GM12892 (cell line): ENCODE measurements at regions not wholly inside any gene's neighbourhood (a gene's known extent, or its start where the extent isn't known, plus 50 kb on each side); places are given as distances from the start of the nearest gene placed in this dataset.
"Not testable (repeated sequence)": the region's sequence is repeated elsewhere in the genome, so short reads cannot be mapped to it uniquely, and the experiment has no call there.

Experiments used
- DNase-seq: peaks from one replicate; pipeline ENCODE4 v3.0.0; 2011; ENCODE audit not compliant: insufficient read length
- FAIRE-seq: peaks from 2 replicates; lab custom pipeline; 2011; peaks lifted over from hg19 to GRCh38; lab: Jason Lieb, UNC
- POLR2A ChIP-seq: IDR thresholded peaks from 2 replicates; pipeline ENCODE4 v1.6.1; 2011; ENCODE audit warnings: low read depth, low read length, control low read depth
- POLR2AphosphoS5 ChIP-seq: IDR thresholded peaks from 2 replicates; pipeline ENCODE4 v1.6.1; 2011; ENCODE audit warnings: low read depth, low read length, control low read depth
- TAF1 ChIP-seq: IDR thresholded peaks from 2 replicates; pipeline ENCODE4 v1.6.1; 2011; ENCODE audit warnings: low read depth, mild to moderate bottlenecking, control low read depth, low read length, borderline replicate concordance

GRCh38 chr2:18986046-18986445 lies 372.4 kb downstream of the OSR1 start:
- no peak for FAIRE-seq

GRCh38 chr2:18980786-18981430 lies 377.5 kb downstream of the OSR1 start:
- FAIRE-seq = no peak
- TF ChIP-seq POLR2AphosphoS5 (no peak), POLR2A (no peak), TAF1 (no peak)

More at GRCh38 chr2:18986046-18986445, 372.4 kb downstream of the OSR1 start:
- TF ChIP-seq POLR2A (no peak), POLR2AphosphoS5 (no peak), TAF1 (no peak)
- DNase-seq = no peak

GRCh38 chr2:18980104-18980785 lies 378.2 kb downstream of the OSR1 start:
- FAIRE-seq (no peak), DNase-seq (no peak)
- TF ChIP-seq POLR2A = no peak
- TF ChIP-seq TAF1 = no peak
- no peak for TF ChIP-seq POLR2AphosphoS5

More at GRCh38 chr2:18980786-18981430, 377.5 kb downstream of the OSR1 start:
- no peak for DNase-seq

GRCh38 chr2:18977409-18977808 lies 381.0 kb downstream of the OSR1 start:
- no peak for TF ChIP-seq POLR2A
- no peak for TF ChIP-seq POLR2AphosphoS5
- TF ChIP-seq TAF1 = no peak
- DNase-seq (no peak), FAIRE-seq (no peak)

GRCh38 chr2:18976168-18976961 lies 382.1 kb downstream of the OSR1 start:
- no peak for DNase-seq
- TF ChIP-seq POLR2AphosphoS5 = no peak
- FAIRE-seq = peak; percentile 24

GRCh38 chr2:18975506-18976167 lies 382.8 kb downstream of the OSR1 start:
- TF ChIP-seq POLR2A = no peak
- no peak for TF ChIP-seq TAF1
- TF ChIP-seq POLR2AphosphoS5 = no peak

GRCh38 chr2:18971628-18972027 lies 382.3 kb upstream of the NT5C1B start:
- TF ChIP-seq TAF1 (no peak), POLR2A (no peak), POLR2AphosphoS5 (no peak)
- no peak for FAIRE-seq
- DNase-seq = no peak

More at GRCh38 chr2:18975506-18976167, 382.8 kb downstream of the OSR1 start:
- FAIRE-seq = no peak
- no peak for DNase-seq

GRCh38 chr2:18971069-18971378 lies 381.7 kb upstream of the NT5C1B start:
- FAIRE-seq (no peak), DNase-seq (no peak)
- no peak for TF ChIP-seq POLR2AphosphoS5
- no peak for TF ChIP-seq TAF1
- no peak for TF ChIP-seq POLR2A

- FAIRE-seq = no peak
- TF ChIP-seq TAF1 = no peak
- no peak for TF ChIP-seq POLR2A
- TF ChIP-seq POLR2AphosphoS5 = no peak
- no peak for DNase-seq
These were observed 376.8 kb upstream of the NT5C1B start for GRCh38 chr2:18966131-18966530.

- FAIRE-seq, DNase-seq: not testable (repeated sequence)
These were observed 374.4 kb upstream of the NT5C1B start for GRCh38 chr2:18963739-18964256.

- TF ChIP-seq POLR2AphosphoS5 = no peak
- no peak for TF ChIP-seq POLR2A
- TF ChIP-seq TAF1 = no peak
- FAIRE-seq (no peak), DNase-seq (no peak)
These were observed 372.6 kb upstream of the NT5C1B start for GRCh38 chr2:18961991-18962421.

- DNase-seq (no peak), FAIRE-seq (no peak)
- TF ChIP-seq TAF1 = no peak
- TF ChIP-seq POLR2AphosphoS5 = no peak
- TF ChIP-seq POLR2A = no peak
These were observed 370.8 kb upstream of the NT5C1B start for GRCh38 chr2:18959952-18960717.

- no peak for DNase-seq
- no peak for TF ChIP-seq TAF1
- TF ChIP-seq POLR2A = no peak
- TF ChIP-seq POLR2AphosphoS5 = no peak
- no peak for FAIRE-seq
These were observed 369.8 kb upstream of the NT5C1B start for GRCh38 chr2:18959200-18959599.
